Neural progenitor cell (in vitro differentiated cells): ENCODE measurements at regions not wholly inside any gene's neighbourhood (a gene's known extent, or its start where the extent isn't known, plus 50 kb on each side); places are given as distances from the start of the nearest gene placed in this dataset.

Experiments used
- DNase-seq: peaks from one replicate; pipeline ENCODE4 v3.0.0-alpha.2; 2016; ENCODE audit warnings: low spot score
- H2AFZ ChIP-seq: fragments of 200-600 bp; sonication (generic); replicated peaks from 2 replicates; pipeline ENCODE4 v1.6.1; 2016; ENCODE audit warnings: antibody characterized with exemption
- H3F3A ChIP-seq: fragments of 200-600 bp; sonication (generic); 2 replicates; pipeline ENCODE4 v1.6.1; 2016; ENCODE audit warnings: antibody characterized with exemption, low read depth
- H3K27ac ChIP-seq: fragments of 200-600 bp; sonication (generic); 2 replicates; pipeline ENCODE4 v1.5.1; 2016; ENCODE audit warnings: mild to moderate bottlenecking
- H3K27me3 ChIP-seq: fragments of 200-600 bp; sonication (generic); 2 replicates; pipeline ENCODE4 v1.6.1; 2016; ENCODE audit warnings: mild to moderate bottlenecking, moderate library complexity
- H3K36me3 ChIP-seq: fragments of 200-600 bp; sonication (generic); 2 replicates; pipeline ENCODE4 v1.5.1; 2016
- H3K4me1 ChIP-seq: fragments of 200-600 bp; sonication (generic); 2 replicates; pipeline ENCODE4 v1.6.1; 2016; ENCODE audit warnings: mixed run types
- H3K4me2 ChIP-seq: fragments of 200-600 bp; sonication (generic); 2 replicates; pipeline ENCODE4 v1.6.1; 2016
- H3K4me3 ChIP-seq: fragments of 200-600 bp; sonication (generic); 2 replicates; pipeline ENCODE4 v1.5.1; 2016
- H3K79me2 ChIP-seq: fragments of 200-600 bp; sonication (generic); 2 replicates; pipeline ENCODE4 v1.6.1; 2016; ENCODE audit warnings: low read depth
- H3K9ac ChIP-seq: fragments of 200-600 bp; sonication (generic); 2 replicates; pipeline ENCODE4 v1.6.1; 2016
- H3K9me3 ChIP-seq: fragments of 200-600 bp; sonication (generic); 2 replicates; pipeline ENCODE4 v1.5.1; 2016; ENCODE audit warnings: low read depth
- H4K20me1 ChIP-seq: fragments of 200-600 bp; sonication (generic); 2 replicates; pipeline ENCODE4 v1.6.1; 2016; ENCODE audit warnings: low read depth
- H3K27ac Mint-ChIP-seq: 3 replicates; pipeline ENCODE4 v1.8.0; 2021; ENCODE audit warnings: mixed read lengths
- H3K27me3 Mint-ChIP-seq: 2 replicates; pipeline ENCODE4 v1.8.0; 2022; ENCODE audit warnings: low read depth, mild to moderate bottlenecking, inconsistent platforms, moderate library complexity, mixed read lengths; ENCODE audit not compliant: insufficient read depth
- H3K36me3 Mint-ChIP-seq: 3 replicates; pipeline ENCODE4 v1.8.0; 2021; ENCODE audit warnings: mixed read lengths
- H3K4me1 Mint-ChIP-seq: 3 replicates; pipeline ENCODE4 v1.8.0; 2021; ENCODE audit warnings: mixed read lengths
- H3K4me3 Mint-ChIP-seq: 3 replicates; pipeline ENCODE4 v1.8.0; 2021; ENCODE audit warnings: mild to moderate bottlenecking, moderate library complexity, mixed read lengths
- H3K9me3 Mint-ChIP-seq: 3 replicates; pipeline ENCODE4 v1.8.0; 2020; ENCODE audit warnings: mixed read lengths
- CTCF ChIP-seq: fragments of 200-600 bp; sonication (generic); IDR thresholded peaks from 2 replicates; pipeline ENCODE4 v1.5.1; 2017; ENCODE audit warnings: antibody characterized with exemption, mild to moderate bottlenecking
- EZH2 ChIP-seq: fragments of 200-600 bp; sonication (generic); IDR thresholded peaks from 2 replicates; pipeline ENCODE4 v1.6.1; 2017; ENCODE audit warnings: antibody characterized with exemption, mild to moderate bottlenecking, moderate library complexity
- EZH2phosphoT487 ChIP-seq: fragments of 200-600 bp; sonication (generic); IDR thresholded peaks from 2 replicates; pipeline ENCODE4 v1.6.1; 2017; ENCODE audit warnings: antibody characterized with exemption

- H3K27ac ChIP-seq: no peak overlapping the region
- no peak overlapping the region for H3K9ac ChIP-seq
- H3K9me3 ChIP-seq: no peaks in the 10 kb centered on the region
- Mint-ChIP-seq H3K36me3 (no peaks in the 10 kb centered on the region), H3K4me3 (no peak overlapping the region), H3K9me3 (no peaks in the 10 kb centered on the region), H3K4me1 (no peaks in the 10 kb centered on the region), H3K27ac (no peak overlapping the region), H3K27me3 (no peaks in the 10 kb centered on the region)
- H3K4me3 ChIP-seq: no peak overlapping the region
- H3K79me2 ChIP-seq: no peaks in the 10 kb centered on the region
- H3K27me3 ChIP-seq: no peaks in the 10 kb centered on the region
- no peaks in the 10 kb centered on the region for H3K4me1 ChIP-seq
- H3F3A ChIP-seq: no peaks in the 10 kb centered on the region
- H2AFZ ChIP-seq: no peak overlapping the region
- no peak for DNase-seq
- H4K20me1 ChIP-seq: no peaks in the 10 kb centered on the region
- H3K36me3 ChIP-seq: no peaks in the 10 kb centered on the region
- TF ChIP-seq CTCF (no peak), EZH2phosphoT487 (no peak), EZH2 (no peak)
- no peak overlapping the region for H3K4me2 ChIP-seq
These were observed 385.8 kb upstream of the CNTN6 start for GRCh38 chr3:707041-707440.

GRCh38 chr3:713006-713621 lies 379.7 kb upstream of the CNTN6 start:
- no peak overlapping the region for H3K27ac Mint-ChIP-seq
- peaks cover 5% of the 10 kb centered on the region for H3K9me3 ChIP-seq

GRCh38 chr3:713947-714620 lies 378.7 kb upstream of the CNTN6 start:
- TF ChIP-seq CTCF: no peak
- Histone ChIP-seq H3K79me2 (no peaks in the 10 kb centered on the region), H3F3A (no peaks in the 10 kb centered on the region), H2AFZ (no peak overlapping the region), H4K20me1 (no peaks in the 10 kb centered on the region), H3K4me1 (no peaks in the 10 kb centered on the region), H3K36me3 (no peaks in the 10 kb centered on the region), H3K9ac (no peak overlapping the region), H3K27me3 (no peaks in the 10 kb centered on the region), H3K9me3 (peaks cover 5% of the 10 kb centered on the region), H3K4me2 (no peak overlapping the region), H3K27ac (no peak overlapping the region), H3K4me3 (no peak overlapping the region)
- no peak for DNase-seq
- H3K9me3 Mint-ChIP-seq: no peaks in the 10 kb centered on the region
- H3K4me3 Mint-ChIP-seq: no peak overlapping the region
- no peaks in the 10 kb centered on the region for H3K27me3 Mint-ChIP-seq
- H3K27ac Mint-ChIP-seq: no peak overlapping the region
- H3K4me1 Mint-ChIP-seq: no peaks in the 10 kb centered on the region
- H3K36me3 Mint-ChIP-seq: no peaks in the 10 kb centered on the region

More at GRCh38 chr3:713006-713621, 379.7 kb upstream of the CNTN6 start:
- H3K9ac ChIP-seq: no peak overlapping the region
- H4K20me1 ChIP-seq: no peaks in the 10 kb centered on the region
- H2AFZ ChIP-seq: no peak overlapping the region
- H3K4me3 ChIP-seq: no peak overlapping the region
- no peaks in the 10 kb centered on the region for H3K9me3 Mint-ChIP-seq
- TF ChIP-seq EZH2phosphoT487: no peak
- TF ChIP-seq CTCF: no peak
- TF ChIP-seq EZH2: no peak
- DNase-seq: no peak
- H3K36me3 ChIP-seq: no peaks in the 10 kb centered on the region
- no peaks in the 10 kb centered on the region for H3K27me3 ChIP-seq
- no peaks in the 10 kb centered on the region for H3F3A ChIP-seq
- no peaks in the 10 kb centered on the region for H3K4me1 Mint-ChIP-seq
- no peaks in the 10 kb centered on the region for H3K36me3 Mint-ChIP-seq
- H3K27ac ChIP-seq: no peak overlapping the region
- H3K79me2 ChIP-seq: no peaks in the 10 kb centered on the region
- no peaks in the 10 kb centered on the region for H3K4me1 ChIP-seq
- no peaks in the 10 kb centered on the region for H3K27me3 Mint-ChIP-seq
- no peak overlapping the region for H3K4me3 Mint-ChIP-seq
- H3K4me2 ChIP-seq: no peak overlapping the region
